ENCODE measurements at regions not wholly inside any gene's neighbourhood (a gene's known extent, or its start where the extent isn't known, plus 50 kb on each side); places are given as distances from the start of the nearest gene placed in this dataset.

- no peaks in the 10 kb centered on the region for H3K27me3 ChIP-seq (ENCODE audit: control insufficient read depth, insufficient read depth, low read length)
- no peak for TF ChIP-seq CTCF (IDR thresholded peaks at IDR 0.05)
- H3K36me3 Mint-ChIP-seq: no peaks in the 10 kb centered on the region
- H3K27me3 Mint-ChIP-seq (ENCODE audit: low read depth in 2 of 2): no peaks in the 10 kb centered on the region
- no peaks in the 10 kb centered on the region for H3K4me1 ChIP-seq (ENCODE audit: control insufficient read depth, insufficient read depth, low read length)
- 68% methylated on average over 2 of the region's 2 CpGs for WGBS (ENCODE audit: insufficient coverage)
- no peak overlapping the region for H3K4me3 ChIP-seq (ENCODE audit: low read length)
- no peaks in the 10 kb centered on the region for H3K9me3 ChIP-seq (ENCODE audit: control insufficient read depth, insufficient read depth, low read length)
- H3K27ac ChIP-seq (ENCODE audit: low read length): no peak overlapping the region
- no peak overlapping the region for H3K4me3 Mint-ChIP-seq
- H3K27ac Mint-ChIP-seq: no peak overlapping the region
- H3K9me3 Mint-ChIP-seq: no peaks in the 10 kb centered on the region
- intact Hi-C loops (cut with micrococcal nuclease): no loop called here
- H3K36me3 ChIP-seq (ENCODE audit: control insufficient read depth, insufficient read depth, low read length): no peaks in the 10 kb centered on the region
- no peaks in the 10 kb centered on the region for H3K4me1 Mint-ChIP-seq
- DNase-seq: no peak
- no peak for ATAC-seq
These were observed 58.1 kb upstream of the APOBEC4 start for GRCh38 chr1:183711165-183711682.

- H3K27ac Mint-ChIP-seq: no peak overlapping the region
- no peak for TF ChIP-seq CTCF (IDR thresholded peaks at IDR 0.05)
- DNase-seq (no peak), ATAC-seq (no peak)
- H3K27me3 Mint-ChIP-seq (ENCODE audit: low read depth in 2 of 2): no peaks in the 10 kb centered on the region
- no peak overlapping the region for H3K4me3 Mint-ChIP-seq
- H3K4me1 Mint-ChIP-seq: no peaks in the 10 kb centered on the region
- no peak overlapping the region for H3K27ac ChIP-seq (ENCODE audit: low read length)
- 92% methylated on average over 2 of the region's 3 CpGs for WGBS (ENCODE audit: insufficient coverage)
- H3K27me3 ChIP-seq (ENCODE audit: control insufficient read depth, insufficient read depth, low read length): no peaks in the 10 kb centered on the region
- no peaks in the 10 kb centered on the region for H3K36me3 Mint-ChIP-seq
- no peaks in the 10 kb centered on the region for H3K4me1 ChIP-seq (ENCODE audit: control insufficient read depth, insufficient read depth, low read length)
- H3K36me3 ChIP-seq (ENCODE audit: control insufficient read depth, insufficient read depth, low read length): no peaks in the 10 kb centered on the region
- intact Hi-C loops (cut with micrococcal nuclease): no loop called here
- no peaks in the 10 kb centered on the region for H3K9me3 Mint-ChIP-seq
- no peak overlapping the region for H3K4me3 ChIP-seq (ENCODE audit: low read length)
- no peaks in the 10 kb centered on the region for H3K9me3 ChIP-seq (ENCODE audit: control insufficient read depth, insufficient read depth, low read length)
These were observed 57.6 kb upstream of the APOBEC4 start for GRCh38 chr1:183710734-183711133.

- Mint-ChIP-seq H3K4me3 (no peak overlapping the region), H3K4me1 (no peaks in the 10 kb centered on the region), H3K27me3 (ENCODE audit: low read depth in 2 of 2) (no peaks in the 10 kb centered on the region), H3K27ac (no peak overlapping the region), H3K36me3 (no peaks in the 10 kb centered on the region), H3K9me3 (no peaks in the 10 kb centered on the region)
- no peak for TF ChIP-seq CTCF (IDR thresholded peaks at IDR 0.05)
- no peaks in the 10 kb centered on the region for H3K27me3 ChIP-seq (ENCODE audit: control insufficient read depth, insufficient read depth, low read length)
- intact Hi-C loops (cut with micrococcal nuclease): no loop called here
- DNase-seq (no peak), ATAC-seq (no peak)
- no peaks in the 10 kb centered on the region for H3K4me1 ChIP-seq (ENCODE audit: control insufficient read depth, insufficient read depth, low read length)
- H3K27ac ChIP-seq (ENCODE audit: low read length): no peak overlapping the region
- H3K36me3 ChIP-seq (ENCODE audit: control insufficient read depth, insufficient read depth, low read length): no peaks in the 10 kb centered on the region
- 100% methylated on average over 1 of the region's 1 CpG for WGBS (ENCODE audit: insufficient coverage)
- no peak overlapping the region for H3K4me3 ChIP-seq (ENCODE audit: low read length)
- H3K9me3 ChIP-seq (ENCODE audit: control insufficient read depth, insufficient read depth, low read length): no peaks in the 10 kb centered on the region
These were observed 57.2 kb upstream of the APOBEC4 start for GRCh38 chr1:183710333-183710732.

GRCh38 chr1:183704131-183704530 lies 51.0 kb upstream of the APOBEC4 start:
- H3K4me3 Mint-ChIP-seq: no peak overlapping the region
- no peaks in the 10 kb centered on the region for H3K36me3 ChIP-seq (ENCODE audit: control insufficient read depth, insufficient read depth, low read length)
- no peak for DNase-seq
- H3K27ac Mint-ChIP-seq: no peak overlapping the region
- no peaks in the 10 kb centered on the region for H3K36me3 Mint-ChIP-seq
- intact Hi-C loops (cut with micrococcal nuclease): no loop called here
- H3K4me1 ChIP-seq (ENCODE audit: control insufficient read depth, insufficient read depth, low read length): no peaks in the 10 kb centered on the region
- no peaks in the 10 kb centered on the region for H3K4me1 Mint-ChIP-seq
- H3K9me3 ChIP-seq (ENCODE audit: control insufficient read depth, insufficient read depth, low read length): no peaks in the 10 kb centered on the region
- no peak for TF ChIP-seq CTCF (IDR thresholded peaks at IDR 0.05)
- H3K27me3 ChIP-seq (ENCODE audit: control insufficient read depth, insufficient read depth, low read length): no peaks in the 10 kb centered on the region
- 95% methylated on average over 2 of the region's 2 CpGs for WGBS (ENCODE audit: insufficient coverage)
- no peak for ATAC-seq
- no peaks in the 10 kb centered on the region for H3K27me3 Mint-ChIP-seq (ENCODE audit: low read depth in 2 of 2)
- no peaks in the 10 kb centered on the region for H3K9me3 Mint-ChIP-seq
- H3K27ac ChIP-seq (ENCODE audit: low read length): no peak overlapping the region
- H3K4me3 ChIP-seq (ENCODE audit: low read length): no peak overlapping the region

Data from natural killer cell (primary cell).